AG09309 (cell line): ENCODE measurements at regions not wholly inside any gene's neighbourhood (a gene's known extent, or its start where the extent isn't known, plus 50 kb on each side); places are given as distances from the start of the nearest gene placed in this dataset.

Experiments used
- DNase-seq: peaks from one replicate; pipeline ENCODE4 v3.0.0-alpha.2; 2010; ENCODE audit warnings: low read depth
- H3K4me3 ChIP-seq: 2 replicates; pipeline ENCODE4 v1.5.1; 2011; ENCODE audit warnings: mild to moderate bottlenecking, low read depth, low read length, moderate library complexity; ENCODE audit not compliant: control insufficient read depth
- CTCF ChIP-seq: IDR thresholded peaks from 2 replicates; pipeline ENCODE4 v1.5.1; 2011; ENCODE audit warnings: mild to moderate bottlenecking, low read depth, low read length, inconsistent platforms; ENCODE audit not compliant: insufficient read depth, control insufficient read depth; ENCODE audit errors: missing control alignments

DNA sequence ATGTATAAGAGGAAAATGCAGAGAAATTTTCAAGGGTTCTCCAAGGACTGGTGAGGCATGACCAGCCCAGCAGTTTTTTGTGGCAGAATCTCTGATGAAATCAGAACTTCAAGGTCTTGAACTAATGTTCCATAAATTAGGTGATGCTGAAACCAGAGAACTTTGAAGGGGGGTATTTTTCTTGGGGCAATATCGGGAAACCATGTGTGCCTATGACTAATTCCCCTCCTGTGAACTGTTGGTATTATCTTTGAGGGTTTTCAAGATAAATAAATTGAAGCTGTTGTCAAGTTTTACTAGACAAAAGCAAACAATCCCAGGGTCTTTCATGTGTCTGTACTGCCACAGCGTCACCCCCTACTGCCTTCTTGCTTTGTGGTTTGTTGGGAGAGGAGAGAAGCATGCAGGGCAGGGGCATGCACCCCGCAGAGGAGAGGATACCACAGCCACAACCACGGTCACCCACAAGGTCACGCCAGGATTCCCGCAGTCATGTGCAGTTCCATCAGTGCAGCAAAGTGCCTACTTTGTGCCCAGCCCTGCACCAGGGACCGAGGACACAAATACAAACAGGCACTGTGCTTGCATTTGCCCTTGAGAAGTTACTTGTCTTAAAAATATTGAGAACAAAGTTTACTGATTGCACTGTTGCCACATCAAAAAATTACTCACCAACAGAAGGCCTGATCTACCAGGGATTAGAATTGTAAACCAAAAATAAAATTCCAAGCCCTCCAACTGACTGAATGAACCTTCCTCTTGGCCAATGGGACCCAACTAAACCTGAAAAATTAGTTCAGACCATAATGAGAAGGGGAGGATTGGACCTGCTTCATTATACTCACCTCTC is 413.3 kb upstream of the TRIB2 start:
- no peak overlapping the region for H3K4me3 ChIP-seq
- DNase-seq = peak; percentile 82
- TF ChIP-seq CTCF = no peak

GRCh38 chr2:12304564-12305171 is 412.1 kb upstream of the TRIB2 start:
- DNase-seq = no peak
- H3K4me3 ChIP-seq = no peak overlapping the region
- no peak for TF ChIP-seq CTCF

DNA sequence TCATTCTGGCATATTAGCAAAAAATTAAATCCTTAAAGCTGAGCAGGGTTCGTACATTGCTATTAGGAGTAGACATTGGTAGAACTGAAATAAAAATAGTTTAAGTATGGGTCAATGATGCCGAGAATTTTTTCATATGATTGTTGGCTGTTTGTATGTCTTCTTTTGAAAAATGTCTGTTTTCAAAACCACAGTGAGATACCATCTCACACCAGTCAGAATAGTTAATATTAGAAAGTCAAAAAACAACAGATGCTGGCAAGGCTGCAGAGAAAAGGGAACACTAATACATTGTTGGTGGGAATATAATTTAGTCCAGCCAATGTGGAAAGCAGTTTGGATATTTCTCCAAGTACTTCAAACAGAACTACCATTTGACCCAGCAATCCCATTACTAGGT is 410.8 kb upstream of the TRIB2 start:
- DNase-seq = no peak
- TF ChIP-seq CTCF = no peak

GRCh38 chr2:12310399-12310798 is 406.3 kb upstream of the TRIB2 start:
- H3K4me3 ChIP-seq = no peak overlapping the region
- DNase-seq = no peak
- TF ChIP-seq CTCF = no peak

More for the DNA sequence above, 410.8 kb upstream of the TRIB2 start:
- no peak overlapping the region for H3K4me3 ChIP-seq

DNA sequence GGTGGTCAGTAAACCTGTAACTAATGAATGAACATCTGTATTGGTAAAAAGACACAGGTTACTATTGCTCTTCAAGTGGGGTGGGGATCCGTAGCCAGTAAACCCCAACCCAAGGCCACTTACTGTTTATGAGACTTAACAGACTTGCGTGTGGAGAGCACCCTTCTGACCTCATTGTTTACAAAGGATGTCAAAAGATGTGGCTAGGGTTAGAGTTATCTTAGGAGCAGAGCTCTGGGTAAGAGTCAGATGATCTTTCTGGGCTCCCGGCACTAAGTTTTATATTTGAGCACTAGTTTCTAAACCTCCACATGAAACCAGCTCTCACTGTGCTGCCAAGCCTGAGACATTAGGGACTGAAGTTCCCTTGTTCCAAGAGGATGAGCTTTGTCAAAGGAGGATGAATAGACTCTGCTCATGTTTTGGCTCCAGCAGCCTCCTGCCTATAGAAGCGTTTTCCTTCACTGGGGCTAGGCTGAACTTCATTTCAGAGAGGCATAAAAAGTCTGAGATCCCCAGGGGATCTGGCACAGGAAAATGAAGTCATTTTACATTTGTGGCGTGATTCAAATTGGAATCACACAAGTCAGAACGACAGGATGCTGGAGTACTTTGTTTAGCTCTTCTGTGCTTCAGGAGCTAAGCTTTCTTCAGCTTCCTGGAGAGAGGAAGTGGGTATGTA is 403.1 kb upstream of the TRIB2 start:
- no peak overlapping the region for H3K4me3 ChIP-seq
- TF ChIP-seq CTCF = no peak
- DNase-seq = no peak

DNA sequence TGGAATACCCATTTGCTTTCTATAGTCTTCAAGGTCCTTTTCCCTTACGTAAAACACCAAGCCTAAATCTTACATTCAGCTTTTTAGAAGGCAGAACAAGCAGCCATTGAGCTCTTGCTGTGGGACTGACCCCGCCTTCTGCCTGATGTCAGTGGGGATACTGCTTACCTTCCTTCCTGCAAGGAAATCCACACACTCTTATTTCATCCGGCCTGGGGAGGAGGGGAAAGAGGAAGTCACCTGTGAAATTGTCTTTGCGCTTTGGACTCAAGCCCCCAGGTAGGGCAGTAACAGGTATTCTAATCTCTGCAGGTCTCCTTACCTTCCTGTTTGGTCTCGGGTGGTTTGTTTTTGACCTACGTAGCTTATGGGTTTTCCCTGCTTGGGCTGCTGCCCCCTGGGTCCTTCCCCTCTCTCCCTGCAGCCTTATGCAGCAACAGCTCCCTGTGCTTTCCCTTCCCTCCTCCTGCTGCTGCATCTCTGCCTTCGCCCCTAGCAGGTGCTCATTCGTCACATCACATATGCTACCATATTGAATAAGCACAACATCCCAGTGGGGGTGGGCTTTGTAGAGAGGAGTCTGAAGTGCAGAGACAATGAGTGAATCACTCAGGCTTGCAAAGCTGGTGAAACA is 402.5 kb upstream of the TRIB2 start:
- H3K4me3 ChIP-seq = no peak overlapping the region
- TF ChIP-seq CTCF = no peak
- DNase-seq = no peak
